K562 (cell line): ENCODE measurements at regions not wholly inside any gene's neighbourhood (a gene's known extent, or its start where the extent isn't known, plus 50 kb on each side); places are given as distances from the start of the nearest gene placed in this dataset.

Source experiments
- ATAC-seq: fragments of 200-7000 bp; cut with Tn5 transposase; 3 replicates; pipeline ENCODE4 v1.9.1; 2020; ENCODE audit warnings: moderate library complexity
- BruUV-seq: library from RNA; stranded (reverse); fragments of 400-500 nt; replicated peaks from 2 replicates; lab custom pipeline; 2021; lab: Mats Ljungman, UMichigan
- CTCF ChIA-PET: fragments of 300-600 bp; formaldehyde crosslinking; extraction: SDS; loops from one replicate; lab custom pipeline; 2021; ENCODE audit warnings: low intra/inter-chr PET ratio; lab: Yijun Ruan, JAX
- POLR2A ChIA-PET: fragments of 300-600, 350-650 bp; sonication (Branson Sonifier 250); formaldehyde crosslinking; extraction: SDS; loops from one replicate; lab custom pipeline; 2021; ENCODE audit warnings: antibody characterized with exemption, inconsistent platforms; lab: Yijun Ruan, JAX
- DNase-seq, 4 experiments: peaks; one replicate each; pipeline versions ENCODE4 v3.0.0 to v3.0.0-alpha.2; 2011 to 2018; ENCODE audit warnings: low spot score in 3 of 4, mixed read lengths in 3 of 4; ENCODE audit errors: extremely low read depth in 1 of 4
- FAIRE-seq: peaks from 2 replicates; lab custom pipeline; 2011; peaks lifted over from hg19 to GRCh38; lab: Jason Lieb, UNC
- H2AFZ ChIP-seq: 2 replicates; pipeline ENCODE4 v1.6.0; 2011; ENCODE audit warnings: low read depth, low read length, control low read depth, inconsistent platforms
- H3K27ac ChIP-seq: fragments of 200-600 bp; 3 replicates; pipeline ENCODE4 v1.8.0; 2011; ENCODE audit warnings: low read depth, mild to moderate bottlenecking, control low read depth, inconsistent platforms, low read length, moderate library complexity, mixed read lengths; ENCODE audit errors: extremely low read depth
- H3K27me3 ChIP-seq, 2 experiments: fragments of 300-600 bp in 1 of 2; 2 replicates in 1 of 2; 3 replicates in 1 of 2; pipeline versions ENCODE4 v1.6.0 to v1.8.0; 2011; ENCODE audit warnings: inconsistent platforms in 2 of 2, low read length in 2 of 2, mild to moderate bottlenecking in 1 of 2, mixed read lengths in 1 of 2, moderate library complexity in 1 of 2; ENCODE audit not compliant: control insufficient read depth in 2 of 2, insufficient read depth in 2 of 2
- H3K36me3 ChIP-seq: fragments of 300-600 bp; 3 replicates; pipeline ENCODE4 v1.8.0; 2011; ENCODE audit warnings: mild to moderate bottlenecking, low read length, inconsistent platforms; ENCODE audit not compliant: control insufficient read depth, insufficient read depth
- H3K4me1 ChIP-seq, 2 experiments: fragments of 200-600 bp in 1 of 2; replicated peaks in 1 of 2; 2 replicates in 1 of 2; 3 replicates in 1 of 2; pipeline versions ENCODE4 v1.5.1 to v1.8.0; 2011; ENCODE audit warnings: inconsistent platforms in 2 of 2, low read length in 2 of 2, mild to moderate bottlenecking in 1 of 2, mixed read lengths in 1 of 2, moderate library complexity in 1 of 2; ENCODE audit not compliant: control insufficient read depth in 2 of 2, insufficient read depth in 2 of 2
- H3K4me2 ChIP-seq: 2 replicates; pipeline ENCODE4 v1.6.1; 2011; ENCODE audit warnings: low read length, control low read depth, inconsistent platforms, mixed read lengths; ENCODE audit not compliant: insufficient read depth
- H3K4me3 ChIP-seq: fragments of 200-600 bp; sonication (generic), shearing (Covaris generic); 2 replicates; pipeline ENCODE4 v1.5.1; 2016; ENCODE audit warnings: control low read depth, inconsistent platforms
- H3K79me2 ChIP-seq: fragments of 200-600 bp; 3 replicates; pipeline ENCODE4 v1.8.0; 2011; ENCODE audit warnings: low read length, inconsistent platforms; ENCODE audit not compliant: control insufficient read depth, insufficient read depth
- H3K9ac ChIP-seq, 2 experiments: 2 replicates each; pipeline versions ENCODE4 v1.6.0 to v1.6.1; 2011; ENCODE audit warnings: low read depth in 2 of 2, low read length in 2 of 2, control low read depth in 1 of 2, inconsistent platforms in 1 of 2, mild to moderate bottlenecking in 1 of 2, mixed read lengths in 1 of 2; ENCODE audit not compliant: insufficient read depth in 1 of 2
- H3K9me1 ChIP-seq: one replicate; pipeline ENCODE4 v1.6.0; 2011; ENCODE audit warnings: inconsistent platforms, mild to moderate bottlenecking, low read length, moderate library complexity; ENCODE audit not compliant: control insufficient read depth, insufficient read depth
- H3K9me3 ChIP-seq: replicated peaks from 2 replicates; pipeline ENCODE4 v1.5.1; 2011; ENCODE audit warnings: low read depth, low read length, inconsistent platforms; ENCODE audit not compliant: control insufficient read depth, insufficient read depth
- H4K20me1 ChIP-seq: replicated peaks from 2 replicates; pipeline ENCODE4 v1.6.1; 2011; ENCODE audit warnings: low read length, inconsistent platforms, mixed read lengths; ENCODE audit not compliant: control insufficient read depth, insufficient read depth
- CEBPB ChIP-seq: fragments of 450-650 bp; IDR thresholded peaks from 2 replicates; pipeline ENCODE4 v1.6.1; 2016; ENCODE audit warnings: missing genetic modification characterization, missing compliant biosample characterization
- GTF2A2 ChIP-seq: IDR thresholded peaks from 2 replicates; pipeline ENCODE4 v1.6.1; 2016; ENCODE audit warnings: mild to moderate bottlenecking, missing genetic modification characterization, missing compliant biosample characterization
- HNRNPLL ChIP-seq: fragments of 200-400 bp; formaldehyde crosslinking; IDR thresholded peaks from 2 replicates; pipeline ENCODE4 v1.6.1; 2017; ENCODE audit warnings: low read length, low read depth, mild to moderate bottlenecking; ENCODE audit not compliant: poor library complexity, severe bottlenecking
- RBM15 ChIP-seq: fragments of 200-400 bp; formaldehyde crosslinking; IDR thresholded peaks from 2 replicates; pipeline ENCODE4 v1.6.1; 2018; ENCODE audit warnings: mild to moderate bottlenecking, low read length, moderate library complexity; ENCODE audit not compliant: insufficient read depth
- RUNX1 ChIP-seq: sonication (generic); IDR thresholded peaks from 2 replicates; pipeline ENCODE4 v1.6.1; 2016; ENCODE audit warnings: antibody characterized with exemption, low read depth
- SMARCE1 ChIP-seq: fragments of 450-650 bp; IDR thresholded peaks from 2 replicates; pipeline ENCODE4 v1.7.1; 2016; ENCODE audit warnings: mild to moderate bottlenecking
- U2AF1 ChIP-seq: fragments of 200-400 bp; formaldehyde crosslinking; optimal IDR thresholded peaks from 2 replicates; pipeline ENCODE3; 2017; ENCODE audit warnings: mild to moderate bottlenecking, low read depth, low read length, moderate library complexity
- USF2 ChIP-seq: sonication (generic); formaldehyde crosslinking; IDR thresholded peaks from 2 replicates; pipeline ENCODE4 v1.5.0; 2020; ENCODE audit warnings: missing genetic modification reagents
- ZBED1 ChIP-seq: IDR thresholded peaks from 2 replicates; pipeline ENCODE4 v1.6.1; 2014
- WGBS: fragments of 100-300 bp; shearing (Covaris generic); methylation state at CpG from one replicate; pipeline ENCODE4 v1.1.6; 2016; ENCODE audit warnings: low coverage, mixed read lengths; ENCODE audit not compliant: insufficient coverage; ENCODE audit errors: missing lambda C conversion rate; 5-methylcytosine and 5-hydroxymethylcytosine counted together
- in situ Hi-C: fragments of 300-500 bp; cut with MboI; formaldehyde crosslinking; loops from 4 replicates; pipeline ENCODE4 v1.15.0; 2018; ENCODE audit warnings: inconsistent platforms, mixed read lengths
- intact Hi-C: fragments of 100-400 bp; cut with micrococcal nuclease; formaldehyde crosslinking; loops from 2 replicates; pipeline ENCODE4 v1.14.2; 2022
- TF ChIP-seq, protein P1 (sequence below): fragments of 450-650 bp; IDR thresholded peaks from 2 replicates; pipeline ENCODE4 v1.6.1; 2018; ENCODE audit warnings: mild to moderate bottlenecking, low read depth; ENCODE audit not compliant: partially characterized antibody
- TF ChIP-seq, protein P2 (sequence below), 2 experiments: fragments of 450-650 bp; IDR thresholded peaks; 2 replicates each; pipeline ENCODE4 v1.6.1; 2016; ENCODE audit warnings: mild to moderate bottlenecking in 2 of 2, borderline replicate concordance in 1 of 2, low read depth in 1 of 2, moderate library complexity in 1 of 2

- CTCF ChIA-PET: no interaction called here
- TF ChIP-seq CEBPB (tag): no peak
- no peak for TF ChIP-seq USF2 (CRISPR knock-in tag)
- TF ChIP-seq ZBED1: no peak
- no peak for TF ChIP-seq RUNX1
- no peak for TF ChIP-seq U2AF1
- no peak for TF ChIP-seq SMARCE1
- TF ChIP-seq GTF2A2 (tag): no peak
- no peak for TF ChIP-seq HNRNPLL
- no peak for TF ChIP-seq RBM15
- TF ChIP-seq, protein P1, sequence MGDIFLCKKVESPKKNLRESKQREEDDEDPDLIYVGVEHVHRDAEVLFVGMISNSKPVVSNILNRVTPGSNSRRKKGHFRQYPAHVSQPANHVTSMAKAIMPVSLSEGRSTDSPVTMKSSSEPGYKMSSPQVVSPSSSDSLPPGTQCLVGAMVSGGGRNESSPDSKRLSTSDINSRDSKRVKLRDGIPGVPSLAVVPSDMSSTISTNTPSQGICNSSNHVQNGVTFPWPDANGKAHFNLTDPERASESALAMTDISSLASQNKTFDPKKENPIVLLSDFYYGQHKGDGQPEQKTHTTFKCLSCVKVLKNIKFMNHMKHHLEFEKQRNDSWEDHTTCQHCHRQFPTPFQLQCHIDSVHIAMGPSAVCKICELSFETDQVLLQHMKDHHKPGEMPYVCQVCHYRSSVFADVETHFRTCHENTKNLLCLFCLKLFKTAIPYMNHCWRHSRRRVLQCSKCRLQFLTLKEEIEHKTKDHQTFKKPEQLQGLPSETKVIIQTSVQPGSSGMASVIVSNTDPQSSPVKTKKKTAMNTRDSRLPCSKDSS: no peak
- TF ChIP-seq, protein P2, sequence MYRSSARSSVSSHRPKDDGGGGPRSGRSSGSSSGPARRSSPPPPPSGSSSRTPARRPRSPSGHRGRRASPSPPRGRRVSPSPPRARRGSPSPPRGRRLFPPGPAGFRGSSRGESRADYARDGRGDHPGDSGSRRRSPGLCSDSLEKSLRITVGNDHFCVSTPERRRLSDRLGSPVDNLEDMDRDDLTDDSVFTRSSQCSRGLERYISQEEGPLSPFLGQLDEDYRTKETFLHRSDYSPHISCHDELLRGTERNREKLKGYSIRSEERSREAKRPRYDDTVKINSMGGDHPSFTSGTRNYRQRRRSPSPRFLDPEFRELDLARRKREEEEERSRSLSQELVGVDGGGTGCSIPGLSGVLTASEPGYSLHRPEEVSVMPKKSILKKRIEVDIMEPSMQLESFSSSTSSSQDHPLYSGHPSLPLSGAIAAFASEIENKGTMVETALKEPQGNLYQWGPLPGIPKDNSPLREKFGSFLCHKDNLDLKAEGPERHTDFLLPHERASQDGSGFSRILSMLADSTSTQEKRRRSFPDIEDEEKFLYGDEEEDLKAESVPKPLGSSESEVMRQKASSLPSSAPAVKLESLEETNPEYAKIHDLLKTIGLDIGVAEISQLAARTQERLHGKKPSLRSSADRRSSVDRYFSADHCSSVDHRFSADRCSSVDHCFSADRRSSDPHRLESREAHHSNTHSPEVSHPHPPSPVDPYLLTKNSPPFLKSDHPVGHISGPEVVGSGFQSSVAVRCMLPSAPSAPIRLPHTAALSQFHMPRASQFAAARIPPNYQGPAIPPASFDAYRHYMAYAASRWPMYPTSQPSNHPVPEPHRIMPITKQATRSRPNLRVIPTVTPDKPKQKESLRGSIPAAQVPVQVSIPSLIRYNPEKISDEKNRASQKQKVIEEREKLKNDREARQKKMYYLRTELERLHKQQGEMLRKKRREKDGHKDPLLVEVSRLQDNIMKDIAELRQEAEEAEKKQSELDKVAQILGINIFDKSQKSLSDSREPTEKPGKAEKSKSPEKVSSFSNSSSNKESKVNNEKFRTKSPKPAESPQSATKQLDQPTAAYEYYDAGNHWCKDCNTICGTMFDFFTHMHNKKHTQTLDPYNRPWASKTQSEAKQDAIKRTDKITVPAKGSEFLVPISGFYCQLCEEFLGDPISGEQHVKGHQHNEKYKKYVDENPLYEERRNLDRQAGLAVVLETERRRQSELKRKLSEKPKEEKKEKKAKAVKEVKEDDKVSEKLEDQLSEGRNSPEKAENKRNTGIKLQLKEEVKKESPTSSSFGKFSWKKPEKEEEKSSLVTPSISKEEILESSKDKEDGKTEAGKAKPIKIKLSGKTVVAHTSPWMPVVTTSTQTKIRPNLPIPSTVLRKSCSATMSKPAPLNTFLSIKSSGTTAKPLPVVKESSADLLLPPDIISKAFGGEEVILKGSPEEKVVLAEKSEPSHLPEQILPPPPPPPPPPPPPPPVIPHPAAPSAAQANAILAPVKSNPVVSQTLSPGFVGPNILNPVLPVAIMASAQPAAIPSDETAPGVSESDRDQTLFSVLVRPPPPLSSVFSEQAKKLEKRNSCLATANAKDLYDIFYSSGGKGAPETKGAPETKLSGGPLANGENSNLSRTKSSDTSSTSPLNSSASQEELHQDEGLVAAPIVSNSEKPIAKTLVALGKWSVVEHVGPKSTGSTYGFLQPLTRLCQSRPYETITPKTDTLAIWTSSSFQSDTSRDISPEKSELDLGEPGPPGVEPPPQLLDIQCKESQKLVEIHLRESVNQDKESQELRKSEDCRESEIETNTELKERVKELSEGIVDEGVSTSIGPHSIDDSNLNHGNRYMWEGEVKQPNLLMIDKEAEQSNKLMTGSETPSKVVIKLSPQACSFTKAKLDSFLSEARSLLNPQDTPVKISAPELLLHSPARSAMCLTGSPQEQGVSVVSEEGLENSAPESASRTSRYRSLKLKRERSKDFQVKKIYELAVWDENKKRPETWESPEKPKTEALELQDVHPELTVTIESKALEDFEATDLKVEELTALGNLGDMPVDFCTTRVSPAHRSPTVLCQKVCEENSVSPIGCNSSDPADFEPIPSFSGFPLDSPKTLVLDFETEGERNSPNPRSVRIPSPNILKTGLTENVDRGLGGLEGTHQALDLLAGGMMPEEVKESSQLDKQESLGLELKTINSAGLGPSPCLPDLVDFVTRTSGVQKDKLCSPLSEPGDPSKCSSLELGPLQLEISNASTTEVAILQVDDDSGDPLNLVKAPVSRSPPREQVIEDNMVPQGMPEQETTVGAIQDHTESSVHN (IDR thresholded peaks at IDR 0.05; ENCODE audit: borderline replicate concordance in 1 of 2, low read depth in 1 of 2): no peak
These were observed 52.5 kb upstream of the VSTM5 start for GRCh38 chr11:93902921-93903320.

More at GRCh38 chr11:93902921-93903320, 52.5 kb upstream of the VSTM5 start:
- intact Hi-C loops (no loop called here), in situ Hi-C loops (no loop called here)
- POLR2A ChIA-PET: interaction anchor here (0.6 kb wide), 1 partner anchor 55 kb away, joined by 4 read pairs; no protein-coding TSS in a partner anchor
- no peaks in the 10 kb centered on the region for H3K4me1 ChIP-seq
- H3K36me3 ChIP-seq: no peaks in the 10 kb centered on the region
- H3K27ac ChIP-seq: no peak overlapping the region
- no TSS peak for BruUV-seq
- H3K9ac ChIP-seq: no peak overlapping the region
- FAIRE-seq: no peak
- no peak overlapping the region for H3K4me2 ChIP-seq
- H3K4me3 ChIP-seq: no peak overlapping the region
- no peaks in the 10 kb centered on the region for H3K9me1 ChIP-seq
- peaks cover 6 to 8% of the 10 kb centered on the region in 2 experiments; a peak in 3 of 5 replicates for H3K27me3 ChIP-seq
- 0 out of 2 replicates have a peak, but pooled peaks cover 5% of the 10 kb centered on the region for H4K20me1 ChIP-seq
- H3K79me2 ChIP-seq: no peaks in the 10 kb centered on the region
- ATAC-seq: no peak
- no peak overlapping the region for H2AFZ ChIP-seq
- H3K9me3 ChIP-seq: no peaks in the 10 kb centered on the region
- DNase-seq: no peak
- 0% methylated on average over 5 of the region's 5 CpGs for WGBS
